Hippocampal formation (tissue), 2 donors: ENCODE measurements at regions not wholly inside any gene's neighbourhood (a gene's known extent, or its start where the extent isn't known, plus 50 kb on each side); places are given as distances from the start of the nearest gene placed in this dataset.
A peak's percentile ranks its signal among the peaks of the same experiment; 100 is the strongest.

ENCODE experiments used
- DNase-seq, 2 donors: peaks; one replicate each; lab custom pipeline; 2025; lab: John Stamatoyannopoulos, UW

GRCh38 chr4:175871774-175872405 lies 59.8 kb upstream of the GPM6A start:
- DNase-seq: no peak

- no peak for DNase-seq
These were observed 61.6 kb upstream of the GPM6A start for GRCh38 chr4:175873707-175874106.

GRCh38 chr4:175874306-175874705 lies 62.2 kb upstream of the GPM6A start:
- DNase-seq: no peak

GRCh38 chr4:175875993-175876771 lies 64.1 kb upstream of the GPM6A start:
- DNase-seq: no peak

GRCh38 chr4:175882891-175883290 lies 70.8 kb upstream of the GPM6A start:
- DNase-seq: no peak

GRCh38 chr4:175884048-175884447 lies 72.0 kb upstream of the GPM6A start:
- DNase-seq: no peak

GRCh38 chr4:175891231-175891630 lies 79.2 kb upstream of the GPM6A start:
- no peak for DNase-seq

- peak in 1 of 2 donors; percentile 67 for DNase-seq
These were observed 79.8 kb upstream of the GPM6A start for GRCh38 chr4:175891851-175892250.

GRCh38 chr4:175905925-175906324 lies 93.9 kb upstream of the GPM6A start:
- no peak for DNase-seq

- DNase-seq: peak in 1 of 2 donors; percentile 26
These were observed 94.3 kb upstream of the GPM6A start for GRCh38 chr4:175906384-175906783.

GRCh38 chr4:175910700-175911099 lies 98.6 kb upstream of the GPM6A start:
- no peak for DNase-seq

- DNase-seq: no peak
These were observed 104.7 kb upstream of the GPM6A start for GRCh38 chr4:175916626-175917351.

- no peak for DNase-seq
These were observed 115.1 kb upstream of the GPM6A start for GRCh38 chr4:175927121-175927520.

GRCh38 chr4:175929441-175929840 lies 117.4 kb upstream of the GPM6A start:
- DNase-seq: no peak

- DNase-seq: no peak
These were observed 117.9 kb upstream of the GPM6A start for GRCh38 chr4:175929932-175930331.

GRCh38 chr4:175930471-175930870 lies 118.4 kb upstream of the GPM6A start:
- no peak for DNase-seq

- DNase-seq: no peak
These were observed 120.1 kb upstream of the GPM6A start for GRCh38 chr4:175932116-175932515.

- no peak for DNase-seq
These were observed 122.4 kb upstream of the GPM6A start for GRCh38 chr4:175934506-175934905.

- no peak for DNase-seq
These were observed 123.1 kb upstream of the GPM6A start for GRCh38 chr4:175935016-175935661.

- DNase-seq: peak in 1 of 2 donors; percentile 48
These were observed 121.3 kb upstream of the WDR17 start for GRCh38 chr4:175944126-175944910.

GRCh38 chr4:175946472-175947116 lies 119.0 kb upstream of the WDR17 start:
- DNase-seq: no peak
